MM.1S (cell line): ENCODE measurements at regions not wholly inside any gene's neighbourhood (a gene's known extent, or its start where the extent isn't known, plus 50 kb on each side); places are given as distances from the start of the nearest gene placed in this dataset.

Experiments used
- DNase-seq: peaks from one replicate; pipeline ENCODE4 v3.0.0-alpha.2; 2015
- H2AFZ ChIP-seq: fragments of 300-600 bp; sonication (generic); 2 replicates; pipeline ENCODE4 v1.6.0; 2016; ENCODE audit warnings: antibody characterized with exemption, low read length
- H3F3A ChIP-seq: fragments of 300-600 bp; sonication (generic); 2 replicates; pipeline ENCODE4 v1.6.1; 2016; ENCODE audit warnings: mild to moderate bottlenecking, antibody characterized with exemption, low read length, moderate library complexity, mixed read lengths; ENCODE audit not compliant: insufficient read depth
- H3K27ac ChIP-seq: fragments of 300-600 bp; sonication (generic); 2 replicates; pipeline ENCODE4 v1.5.1; 2016; ENCODE audit warnings: mild to moderate bottlenecking, low read length
- H3K27me3 ChIP-seq: fragments of 300-600 bp; sonication (generic); replicated peaks from 2 replicates; pipeline ENCODE4 v1.6.0; 2016; ENCODE audit warnings: low read length; ENCODE audit not compliant: insufficient read depth
- H3K36me3 ChIP-seq: fragments of 300-600 bp; sonication (generic); replicated peaks from 2 replicates; pipeline ENCODE4 v1.6.1; 2016; ENCODE audit warnings: mild to moderate bottlenecking, low read length, mixed read lengths; ENCODE audit not compliant: insufficient read depth
- H3K4me1 ChIP-seq: fragments of 300-600 bp; sonication (generic); 2 replicates; pipeline ENCODE4 v1.6.1; 2016; ENCODE audit warnings: low read length, mixed read lengths
- H3K4me2 ChIP-seq: fragments of 300-600 bp; sonication (generic); 2 replicates; pipeline ENCODE4 v1.6.0; 2016; ENCODE audit warnings: low read depth, low read length
- H3K4me3 ChIP-seq: fragments of 300-600 bp; sonication (generic); 2 replicates; pipeline ENCODE4 v1.5.1; 2016; ENCODE audit warnings: low read length, mixed read lengths
- H3K79me2 ChIP-seq: fragments of 300-600 bp; sonication (generic); 2 replicates; pipeline ENCODE4 v1.6.1; 2016; ENCODE audit warnings: mixed run types, low read length, mixed read lengths
- H3K9ac ChIP-seq: fragments of 300-600 bp; sonication (generic); 2 replicates; pipeline ENCODE4 v1.6.1; 2016; ENCODE audit warnings: low read length, mixed read lengths
- H3K9me2 ChIP-seq: fragments of 300-600 bp; sonication (generic); replicated peaks from 2 replicates; pipeline ENCODE4 v1.6.1; 2016; ENCODE audit warnings: mild to moderate bottlenecking, low read length, mixed read lengths; ENCODE audit not compliant: insufficient read depth
- H3K9me3 ChIP-seq: fragments of 300-600 bp; sonication (generic); replicated peaks from 2 replicates; pipeline ENCODE4 v1.6.1; 2016; ENCODE audit warnings: mild to moderate bottlenecking, low read length, mixed read lengths; ENCODE audit not compliant: insufficient read depth
- H4K20me1 ChIP-seq: fragments of 300-600 bp; sonication (generic); 2 replicates; pipeline ENCODE4 v1.6.1; 2016; ENCODE audit warnings: mild to moderate bottlenecking, low read length, moderate library complexity, mixed read lengths; ENCODE audit not compliant: insufficient read depth
- EZH2 ChIP-seq: fragments of 300-600 bp; sonication (generic); optimal IDR thresholded peaks from 2 replicates; pipeline ENCODE3; 2017; ENCODE audit warnings: low read depth, mild to moderate bottlenecking, antibody characterized with exemption, low read length, mixed read lengths
- EZH2phosphoT487 ChIP-seq: fragments of 300-600 bp; sonication (generic); IDR thresholded peaks from 2 replicates; pipeline ENCODE4 v1.6.1; 2018; ENCODE audit warnings: antibody characterized with exemption, low read length
- TF ChIP-seq, protein P1 (sequence below): fragments of 300-600 bp; sonication (generic); IDR thresholded peaks from 2 replicates; pipeline ENCODE4 v1.5.1; 2016; ENCODE audit warnings: antibody characterized with exemption, low read length, mixed read lengths

GRCh38 chr19:28367146-28367545, 845.8 kb downstream of the UQCRFS1 start:
- Histone ChIP-seq H3K9ac (no peak overlapping the region), H3K4me2 (no peak overlapping the region), H3K79me2 (no peaks in the 10 kb centered on the region), H3K9me2 (no peaks in the 10 kb centered on the region), H3K9me3 (no peaks in the 10 kb centered on the region), H3K27ac (no peak overlapping the region), H3F3A (no peaks in the 10 kb centered on the region), H3K36me3 (no peaks in the 10 kb centered on the region), H3K4me3 (no peak overlapping the region), H3K27me3 (no peaks in the 10 kb centered on the region), H3K4me1 (no peaks in the 10 kb centered on the region), H4K20me1 (no peaks in the 10 kb centered on the region), H2AFZ (no peak overlapping the region)
- DNase-seq = no peak
- TF ChIP-seq, protein P1, sequence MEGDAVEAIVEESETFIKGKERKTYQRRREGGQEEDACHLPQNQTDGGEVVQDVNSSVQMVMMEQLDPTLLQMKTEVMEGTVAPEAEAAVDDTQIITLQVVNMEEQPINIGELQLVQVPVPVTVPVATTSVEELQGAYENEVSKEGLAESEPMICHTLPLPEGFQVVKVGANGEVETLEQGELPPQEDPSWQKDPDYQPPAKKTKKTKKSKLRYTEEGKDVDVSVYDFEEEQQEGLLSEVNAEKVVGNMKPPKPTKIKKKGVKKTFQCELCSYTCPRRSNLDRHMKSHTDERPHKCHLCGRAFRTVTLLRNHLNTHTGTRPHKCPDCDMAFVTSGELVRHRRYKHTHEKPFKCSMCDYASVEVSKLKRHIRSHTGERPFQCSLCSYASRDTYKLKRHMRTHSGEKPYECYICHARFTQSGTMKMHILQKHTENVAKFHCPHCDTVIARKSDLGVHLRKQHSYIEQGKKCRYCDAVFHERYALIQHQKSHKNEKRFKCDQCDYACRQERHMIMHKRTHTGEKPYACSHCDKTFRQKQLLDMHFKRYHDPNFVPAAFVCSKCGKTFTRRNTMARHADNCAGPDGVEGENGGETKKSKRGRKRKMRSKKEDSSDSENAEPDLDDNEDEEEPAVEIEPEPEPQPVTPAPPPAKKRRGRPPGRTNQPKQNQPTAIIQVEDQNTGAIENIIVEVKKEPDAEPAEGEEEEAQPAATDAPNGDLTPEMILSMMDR = no peak
- no peak for TF ChIP-seq EZH2
- no peak for TF ChIP-seq EZH2phosphoT487

DNA sequence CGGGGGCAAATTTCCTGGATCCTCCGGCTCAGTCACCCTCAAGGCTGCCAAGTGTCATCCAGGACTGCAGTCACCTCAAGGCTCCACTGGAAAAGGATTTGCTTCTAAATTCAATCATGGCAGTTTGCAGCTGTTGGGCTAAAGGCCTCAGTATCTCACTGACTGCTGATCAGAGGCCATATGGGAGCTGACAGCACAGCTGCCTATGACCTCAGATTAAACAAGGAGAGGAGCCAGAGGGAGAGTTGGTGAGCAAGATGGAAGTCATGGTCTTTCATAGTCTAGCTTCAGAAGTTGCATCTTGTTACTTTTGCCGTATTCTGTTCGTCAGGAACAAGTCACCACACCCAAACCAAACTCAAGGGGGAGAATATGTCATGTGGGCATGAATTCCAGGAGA, 849.7 kb downstream of the UQCRFS1 start:
- H3K9me3 ChIP-seq = no peaks in the 10 kb centered on the region
- H3K4me2 ChIP-seq = no peak overlapping the region
- no peak overlapping the region for H3K9ac ChIP-seq
- no peaks in the 10 kb centered on the region for H3K27me3 ChIP-seq
- H3K36me3 ChIP-seq = no peaks in the 10 kb centered on the region
- no peaks in the 10 kb centered on the region for H3K9me2 ChIP-seq
- H3K4me3 ChIP-seq = no peak overlapping the region
- H3K4me1 ChIP-seq = no peaks in the 10 kb centered on the region
- no peak overlapping the region for H2AFZ ChIP-seq
- TF ChIP-seq, protein P1 = no peak
- TF ChIP-seq EZH2phosphoT487 (no peak), EZH2 (no peak)
- H3K27ac ChIP-seq = no peak overlapping the region
- no peaks in the 10 kb centered on the region for H3K79me2 ChIP-seq
- no peak for DNase-seq
- H4K20me1 ChIP-seq = no peaks in the 10 kb centered on the region
- no peaks in the 10 kb centered on the region for H3F3A ChIP-seq

- no peak for DNase-seq
- H3K79me2 ChIP-seq = no peaks in the 10 kb centered on the region
- H3K9me3 ChIP-seq = no peaks in the 10 kb centered on the region
- no peak overlapping the region for H3K4me2 ChIP-seq
- H3F3A ChIP-seq = no peaks in the 10 kb centered on the region
- no peaks in the 10 kb centered on the region for H3K9me2 ChIP-seq
- H3K27me3 ChIP-seq = no peaks in the 10 kb centered on the region
- no peaks in the 10 kb centered on the region for H4K20me1 ChIP-seq
- no peaks in the 10 kb centered on the region for H3K4me1 ChIP-seq
- no peak overlapping the region for H3K9ac ChIP-seq
- no peak overlapping the region for H2AFZ ChIP-seq
- H3K36me3 ChIP-seq = no peaks in the 10 kb centered on the region
- no peak overlapping the region for H3K4me3 ChIP-seq
- TF ChIP-seq, protein P1 = no peak
- TF ChIP-seq EZH2 (no peak), EZH2phosphoT487 (no peak)
- H3K27ac ChIP-seq = no peak overlapping the region
These were observed 853.2 kb downstream of the UQCRFS1 start for GRCh38 chr19:28359431-28360414.
